HCT116 (cell line): ENCODE measurements at regions not wholly inside any gene's neighbourhood (a gene's known extent, or its start where the extent isn't known, plus 50 kb on each side); places are given as distances from the start of the nearest gene placed in this dataset.

Source experiments
- FOSL1 ChIP-seq: IDR thresholded peaks from 2 replicates; pipeline ENCODE4 v1.6.1; 2012; ENCODE audit warnings: low read depth
- POLR2AphosphoS5 ChIP-seq: IDR thresholded peaks from 2 replicates; pipeline ENCODE4 v1.6.1; 2011; ENCODE audit warnings: mild to moderate bottlenecking, low read depth, low read length, moderate library complexity
- TF ChIP-seq, protein P1 (sequence below): IDR thresholded peaks from 2 replicates; pipeline ENCODE4 v1.6.1; 2012
- TF ChIP-seq, protein P2 (sequence below), 3 experiments: fragments of 200-600 bp in 1 of 3; sonication (generic) in 1 of 3; IDR thresholded peaks in 2 of 3; conservative IDR thresholded peaks in 1 of 3; 2 replicates each; pipeline ENCODE4 v1.5.1; 2012 to 2017; ENCODE audit warnings: low read depth in 2 of 3, low read length in 2 of 3, antibody characterized with exemption in 1 of 3, borderline replicate concordance in 1 of 3, control low read depth in 1 of 3, mild to moderate bottlenecking in 1 of 3, mixed read lengths in 1 of 3, mixed run types in 1 of 3, moderate library complexity in 1 of 3; ENCODE audit not compliant: insufficient read depth in 1 of 3

DNA sequence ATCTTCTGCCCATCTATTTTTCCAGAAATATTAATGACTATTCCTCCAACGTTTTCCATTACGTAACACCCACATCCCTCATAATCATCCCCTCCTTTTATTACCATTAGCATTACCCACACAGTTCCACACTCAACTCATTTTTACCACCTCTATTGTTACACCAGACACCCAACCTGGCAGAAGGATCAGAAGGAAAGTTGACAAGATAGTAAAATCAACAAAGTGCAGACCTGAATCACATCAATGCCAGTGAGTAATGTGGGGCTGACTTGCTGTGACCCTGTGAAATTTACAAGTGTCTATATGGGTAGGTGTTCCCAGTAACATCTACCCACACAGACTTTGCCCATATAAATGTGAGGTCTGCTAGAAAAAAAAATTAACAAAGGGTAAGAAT, 568.2 kb downstream of the MAFB start:
- TF ChIP-seq, protein P1, sequence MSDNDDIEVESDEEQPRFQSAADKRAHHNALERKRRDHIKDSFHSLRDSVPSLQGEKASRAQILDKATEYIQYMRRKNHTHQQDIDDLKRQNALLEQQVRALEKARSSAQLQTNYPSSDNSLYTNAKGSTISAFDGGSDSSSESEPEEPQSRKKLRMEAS: no peak
- no peak for TF ChIP-seq POLR2AphosphoS5
- TF ChIP-seq, protein P2, sequence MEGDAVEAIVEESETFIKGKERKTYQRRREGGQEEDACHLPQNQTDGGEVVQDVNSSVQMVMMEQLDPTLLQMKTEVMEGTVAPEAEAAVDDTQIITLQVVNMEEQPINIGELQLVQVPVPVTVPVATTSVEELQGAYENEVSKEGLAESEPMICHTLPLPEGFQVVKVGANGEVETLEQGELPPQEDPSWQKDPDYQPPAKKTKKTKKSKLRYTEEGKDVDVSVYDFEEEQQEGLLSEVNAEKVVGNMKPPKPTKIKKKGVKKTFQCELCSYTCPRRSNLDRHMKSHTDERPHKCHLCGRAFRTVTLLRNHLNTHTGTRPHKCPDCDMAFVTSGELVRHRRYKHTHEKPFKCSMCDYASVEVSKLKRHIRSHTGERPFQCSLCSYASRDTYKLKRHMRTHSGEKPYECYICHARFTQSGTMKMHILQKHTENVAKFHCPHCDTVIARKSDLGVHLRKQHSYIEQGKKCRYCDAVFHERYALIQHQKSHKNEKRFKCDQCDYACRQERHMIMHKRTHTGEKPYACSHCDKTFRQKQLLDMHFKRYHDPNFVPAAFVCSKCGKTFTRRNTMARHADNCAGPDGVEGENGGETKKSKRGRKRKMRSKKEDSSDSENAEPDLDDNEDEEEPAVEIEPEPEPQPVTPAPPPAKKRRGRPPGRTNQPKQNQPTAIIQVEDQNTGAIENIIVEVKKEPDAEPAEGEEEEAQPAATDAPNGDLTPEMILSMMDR (IDR thresholded peaks at IDR 0.05 in 2 of 3, conservative IDR thresholded peaks at IDR 0.05 in 1 of 3; ENCODE audit: borderline replicate concordance in 1 of 3, insufficient read depth in 1 of 3, low read depth in 2 of 3, low read length in 2 of 3): no peak
- TF ChIP-seq FOSL1: no peak
